BLaER1 treated with 17β-estradiol and CSF1 and Interleukin-3, amounts not matched to agents 10 nM and 100 nM (cell line): ENCODE measurements at regions not wholly inside any gene's neighbourhood (a gene's known extent, or its start where the extent isn't known, plus 50 kb on each side); places are given as distances from the start of the nearest gene placed in this dataset.

Experiments
- H3K27ac ChIP-seq, 11 experiments: shearing (Covaris generic); formaldehyde crosslinking; 2 replicates each; pipeline ENCODE4 v1.8.1; 2022
- H3K27me3 ChIP-seq, 11 experiments: shearing (Covaris generic); formaldehyde crosslinking; 2 replicates each; pipeline ENCODE4 v1.8.1; 2022
- H3K36me3 ChIP-seq, 11 experiments: shearing (Covaris generic); formaldehyde crosslinking; 2 replicates each; pipeline ENCODE4 v1.8.1; 2022
- H3K4me1 ChIP-seq, 10 experiments: shearing (Covaris generic); formaldehyde crosslinking; 2 replicates each; pipeline ENCODE4 v1.8.1; 2022
- H3K4me2 ChIP-seq, 11 experiments: shearing (Covaris generic); formaldehyde crosslinking; 2 replicates each; pipeline ENCODE4 v1.8.1; 2022
- H3K4me3 ChIP-seq, 10 experiments: shearing (Covaris generic); formaldehyde crosslinking; 2 replicates each; pipeline ENCODE4 v1.8.1; 2022
- H3K9ac ChIP-seq, 11 experiments: shearing (Covaris generic); formaldehyde crosslinking; 2 replicates each; pipeline ENCODE4 v1.8.1; 2022
- H3K9me3 ChIP-seq, 11 experiments: shearing (Covaris generic); formaldehyde crosslinking; replicated peaks in 1 of 11; 2 replicates each; pipeline ENCODE4 v1.8.1; 2022
- H4K20me1 ChIP-seq, 11 experiments: shearing (Covaris generic); formaldehyde crosslinking; 2 replicates each; pipeline ENCODE4 v1.8.1; 2022
- Cebpa-rat ChIP-seq, 11 experiments: shearing (Covaris generic); IDR thresholded peaks; 2 replicates each; pipeline ENCODE4 v1.8.1; 2022

- Histone ChIP-seq H3K4me3 (no peak overlapping the region), H3K4me2 (no peak overlapping the region), H3K9ac (no peak overlapping the region), H4K20me1 (no peaks in the 10 kb centered on the region), H3K27me3 (no peaks in the 10 kb centered on the region), H3K36me3 (no peaks in the 10 kb centered on the region), H3K9me3 (no peaks in the 10 kb centered on the region), H3K27ac (no peak overlapping the region), H3K4me1 (no peaks in the 10 kb centered on the region)
- no peak for TF ChIP-seq Cebpa-rat (IDR thresholded peaks at IDR 0.05)
Measured at GRCh38 chr2:187093771-187094412, 244.9 kb upstream of the ZSWIM2 start.

- Histone ChIP-seq H4K20me1 (no peaks in the 10 kb centered on the region), H3K9me3 (no peaks in the 10 kb centered on the region), H3K27me3 (no peaks in the 10 kb centered on the region), H3K4me2 (no peak overlapping the region), H3K4me1 (no peaks in the 10 kb centered on the region), H3K4me3 (no peak overlapping the region), H3K36me3 (no peaks in the 10 kb centered on the region), H3K9ac (no peak overlapping the region), H3K27ac (no peak overlapping the region)
- TF ChIP-seq Cebpa-rat (IDR thresholded peaks at IDR 0.05), result no peak
Measured at GRCh38 chr2:187091664-187092063, 242.7 kb upstream of the ZSWIM2 start.

- H3K4me2 ChIP-seq, result no peak overlapping the region
- no peaks in the 10 kb centered on the region for H4K20me1 ChIP-seq
- no peaks in the 10 kb centered on the region for H3K9me3 ChIP-seq
- H3K27ac ChIP-seq, result no peak overlapping the region
- H3K36me3 ChIP-seq, result no peaks in the 10 kb centered on the region
- no peaks in the 10 kb centered on the region for H3K27me3 ChIP-seq
- H3K9ac ChIP-seq, result no peak overlapping the region
- TF ChIP-seq Cebpa-rat (IDR thresholded peaks at IDR 0.05), result no peak
- H3K4me1 ChIP-seq, result no peaks in the 10 kb centered on the region
- no peak overlapping the region for H3K4me3 ChIP-seq
Measured at GRCh38 chr2:187084524-187084923, 235.6 kb upstream of the ZSWIM2 start.

GRCh38 chr2:187081461-187081860 lies 232.5 kb upstream of the ZSWIM2 start:
- TF ChIP-seq Cebpa-rat (IDR thresholded peaks at IDR 0.05), result no peak
- Histone ChIP-seq H3K4me3 (no peak overlapping the region), H3K9me3 (no peaks in the 10 kb centered on the region), H3K4me2 (no peak overlapping the region), H3K9ac (no peak overlapping the region), H3K27me3 (no peaks in the 10 kb centered on the region), H3K27ac (no peak overlapping the region), H4K20me1 (no peaks in the 10 kb centered on the region), H3K4me1 (no peaks in the 10 kb centered on the region), H3K36me3 (no peaks in the 10 kb centered on the region)

GRCh38 chr2:187079901-187080300 lies 230.9 kb upstream of the ZSWIM2 start:
- H3K4me3 ChIP-seq, result no peak overlapping the region
- H3K36me3 ChIP-seq, result no peaks in the 10 kb centered on the region
- no peaks in the 10 kb centered on the region for H3K9me3 ChIP-seq
- H3K4me1 ChIP-seq, result no peaks in the 10 kb centered on the region
- no peak overlapping the region for H3K4me2 ChIP-seq
- no peak overlapping the region for H3K9ac ChIP-seq
- no peak for TF ChIP-seq Cebpa-rat (IDR thresholded peaks at IDR 0.05)
- H3K27me3 ChIP-seq, result no peaks in the 10 kb centered on the region
- H4K20me1 ChIP-seq, result no peaks in the 10 kb centered on the region
- H3K27ac ChIP-seq, result no peak overlapping the region

GRCh38 chr2:187078297-187078696 lies 229.3 kb upstream of the ZSWIM2 start:
- Histone ChIP-seq H3K36me3 (no peaks in the 10 kb centered on the region), H3K9me3 (no peaks in the 10 kb centered on the region), H3K27ac (no peak overlapping the region), H3K4me2 (no peak overlapping the region), H3K4me1 (no peaks in the 10 kb centered on the region), H3K4me3 (no peak overlapping the region), H3K27me3 (no peaks in the 10 kb centered on the region), H4K20me1 (no peaks in the 10 kb centered on the region), H3K9ac (no peak overlapping the region)
- no peak for TF ChIP-seq Cebpa-rat (IDR thresholded peaks at IDR 0.05)

GRCh38 chr2:187075671-187076070 lies 226.7 kb upstream of the ZSWIM2 start:
- Histone ChIP-seq H3K4me3 (no peak overlapping the region), H3K9me3 (no peaks in the 10 kb centered on the region), H4K20me1 (no peaks in the 10 kb centered on the region), H3K4me1 (no peaks in the 10 kb centered on the region), H3K27me3 (no peaks in the 10 kb centered on the region), H3K36me3 (no peaks in the 10 kb centered on the region), H3K9ac (no peak overlapping the region), H3K4me2 (no peak overlapping the region), H3K27ac (no peak overlapping the region)
- no peak for TF ChIP-seq Cebpa-rat (IDR thresholded peaks at IDR 0.05)

GRCh38 chr2:187075199-187075635 lies 226.2 kb upstream of the ZSWIM2 start:
- Histone ChIP-seq H3K4me3 (no peak overlapping the region), H3K36me3 (no peaks in the 10 kb centered on the region), H3K27ac (no peak overlapping the region), H3K9me3 (no peaks in the 10 kb centered on the region), H3K4me1 (no peaks in the 10 kb centered on the region), H3K4me2 (no peak overlapping the region), H4K20me1 (no peaks in the 10 kb centered on the region), H3K9ac (no peak overlapping the region), H3K27me3 (no peaks in the 10 kb centered on the region)
- no peak for TF ChIP-seq Cebpa-rat (IDR thresholded peaks at IDR 0.05)

- H3K4me3 ChIP-seq, result no peak overlapping the region
Measured at GRCh38 chr2:187058198-187058597, 209.2 kb upstream of the ZSWIM2 start.

GRCh38 chr2:187057466-187057865 lies 208.5 kb upstream of the ZSWIM2 start:
- Histone ChIP-seq H3K4me2 (no peak overlapping the region), H3K4me1 (peaks cover 0 to 7% (median 0%) of the 10 kb centered on the region in 10 experiments; a peak in 2 of 20 replicates), H3K36me3 (no peaks in the 10 kb centered on the region), H3K27me3 (no peaks in the 10 kb centered on the region), H3K9me3 (peaks cover 0 to 4% (median 0%) of the 10 kb centered on the region in 11 experiments; a peak in 1 of 22 replicates), H3K4me3 (no peak overlapping the region), H4K20me1 (no peaks in the 10 kb centered on the region), H3K27ac (no peak overlapping the region), H3K9ac (no peak overlapping the region)
- no peak for TF ChIP-seq Cebpa-rat (IDR thresholded peaks at IDR 0.05)

More at GRCh38 chr2:187058198-187058597, 209.2 kb upstream of the ZSWIM2 start:
- H3K36me3 ChIP-seq, result no peaks in the 10 kb centered on the region
- no peaks in the 10 kb centered on the region for H3K27me3 ChIP-seq
- no peak overlapping the region for H3K4me2 ChIP-seq
- no peak for TF ChIP-seq Cebpa-rat (IDR thresholded peaks at IDR 0.05)
- H4K20me1 ChIP-seq, result no peaks in the 10 kb centered on the region
- peaks cover 0 to 7% (median 0%) of the 10 kb centered on the region in 10 experiments; a peak in 2 of 20 replicates for H3K4me1 ChIP-seq
- peaks cover 0 to 4% (median 0%) of the 10 kb centered on the region in 11 experiments; a peak in 1 of 22 replicates for H3K9me3 ChIP-seq
- H3K9ac ChIP-seq, result no peak overlapping the region
- H3K27ac ChIP-seq, result no peak overlapping the region
